ENCODE measurements at regions not wholly inside any gene's neighbourhood (a gene's known extent, or its start where the extent isn't known, plus 50 kb on each side); places are given as distances from the start of the nearest gene placed in this dataset.
"Not testable (repeated sequence)": the region's sequence is repeated elsewhere in the genome, so short reads cannot be mapped to it uniquely, and the experiment has no call there.

GRCh38 chr22:16897365-16897764 is 72.2 kb upstream of the XKR3 start:
- TF ChIP-seq, protein P1, sequence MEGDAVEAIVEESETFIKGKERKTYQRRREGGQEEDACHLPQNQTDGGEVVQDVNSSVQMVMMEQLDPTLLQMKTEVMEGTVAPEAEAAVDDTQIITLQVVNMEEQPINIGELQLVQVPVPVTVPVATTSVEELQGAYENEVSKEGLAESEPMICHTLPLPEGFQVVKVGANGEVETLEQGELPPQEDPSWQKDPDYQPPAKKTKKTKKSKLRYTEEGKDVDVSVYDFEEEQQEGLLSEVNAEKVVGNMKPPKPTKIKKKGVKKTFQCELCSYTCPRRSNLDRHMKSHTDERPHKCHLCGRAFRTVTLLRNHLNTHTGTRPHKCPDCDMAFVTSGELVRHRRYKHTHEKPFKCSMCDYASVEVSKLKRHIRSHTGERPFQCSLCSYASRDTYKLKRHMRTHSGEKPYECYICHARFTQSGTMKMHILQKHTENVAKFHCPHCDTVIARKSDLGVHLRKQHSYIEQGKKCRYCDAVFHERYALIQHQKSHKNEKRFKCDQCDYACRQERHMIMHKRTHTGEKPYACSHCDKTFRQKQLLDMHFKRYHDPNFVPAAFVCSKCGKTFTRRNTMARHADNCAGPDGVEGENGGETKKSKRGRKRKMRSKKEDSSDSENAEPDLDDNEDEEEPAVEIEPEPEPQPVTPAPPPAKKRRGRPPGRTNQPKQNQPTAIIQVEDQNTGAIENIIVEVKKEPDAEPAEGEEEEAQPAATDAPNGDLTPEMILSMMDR (IDR thresholded peaks at IDR 0.05; ENCODE audit: low read depth, low read length): not testable (repeated sequence)
- TF ChIP-seq EZH2phosphoT487 (IDR thresholded peaks at IDR 0.05; ENCODE audit: low read depth): not testable (repeated sequence)
